SK-N-SH (cell line): ENCODE measurements at regions not wholly inside any gene's neighbourhood (a gene's known extent, or its start where the extent isn't known, plus 50 kb on each side); places are given as distances from the start of the nearest gene placed in this dataset.

Experiments
- CTCF ChIA-PET: fragments of 300-600, 350-600 bp; formaldehyde crosslinking; extraction: SDS; loops from one replicate; lab custom pipeline; 2021; lab: Yijun Ruan, JAX
- POLR2A ChIA-PET: fragments of 350-600 bp; sonication (Branson Sonifier 250); formaldehyde crosslinking; extraction: SDS; loops from one replicate; lab custom pipeline; 2020; ENCODE audit warnings: antibody characterized with exemption, inconsistent platforms; lab: Yijun Ruan, JAX
- DNase-seq: peaks from one replicate; pipeline ENCODE4 v3.0.0; 2012
- H2AFZ ChIP-seq: fragments of 200-600 bp; sonication (generic); 2 replicates; pipeline ENCODE4 v1.8.1; 2016; ENCODE audit warnings: antibody characterized with exemption, mild to moderate bottlenecking, low read depth
- H3F3A ChIP-seq: fragments of 200-600 bp; sonication (generic); replicated peaks from 2 replicates; pipeline ENCODE3; 2016; ENCODE audit warnings: antibody characterized with exemption, mild to moderate bottlenecking; ENCODE audit not compliant: insufficient read depth
- H3K27ac ChIP-seq, 2 experiments: fragments of 200-500 bp in 1 of 2; fragments of 200-600 bp in 1 of 2; sonication (Bioruptor generic) in 1 of 2; sonication (generic), shearing (Covaris generic) in 1 of 2; 2 replicates each; pipeline versions ENCODE4 v1.5.1 to v1.6.1; 2014 to 2016; ENCODE audit warnings: low read depth in 2 of 2, inconsistent platforms in 1 of 2, low read length in 1 of 2, mild to moderate bottlenecking in 1 of 2, mixed read lengths in 1 of 2
- H3K27me3 ChIP-seq: fragments of 200-600 bp; sonication (generic), shearing (Covaris generic); 2 replicates; pipeline ENCODE4 v1.6.1; 2016; ENCODE audit warnings: mixed run types; ENCODE audit not compliant: insufficient read depth
- H3K36me3 ChIP-seq, 2 experiments: fragments of 200-500 bp in 1 of 2; fragments of 200-600 bp in 1 of 2; sonication (Bioruptor generic) in 1 of 2; sonication (generic) in 1 of 2; replicated peaks in 1 of 2; 2 replicates each; pipeline versions ENCODE3 to v1.5.1; 2014 to 2016; ENCODE audit warnings: low read length in 1 of 2, mild to moderate bottlenecking in 1 of 2; ENCODE audit not compliant: insufficient read depth in 2 of 2, control insufficient read depth in 1 of 2
- H3K4me1 ChIP-seq, 2 experiments: fragments of 200-500 bp in 1 of 2; fragments of 200-600 bp in 1 of 2; sonication (Bioruptor generic) in 1 of 2; sonication (generic), shearing (Covaris generic) in 1 of 2; 2 replicates each; pipeline versions ENCODE4 v1.5.1 to v1.6.1; 2014 to 2016; ENCODE audit warnings: low read depth in 1 of 2, low read length in 1 of 2, mixed run types in 1 of 2; ENCODE audit not compliant: insufficient read depth in 2 of 2, control insufficient read depth in 1 of 2
- H3K4me2 ChIP-seq: fragments of 200-600 bp; sonication (generic), shearing (Covaris generic); 2 replicates; pipeline ENCODE4 v1.6.1; 2017; ENCODE audit warnings: mixed run types
- H3K4me3 ChIP-seq, 2 experiments: fragments of 200-500 bp in 1 of 2; fragments of 200-600 bp in 1 of 2; sonication (Bioruptor generic) in 1 of 2; sonication (generic), shearing (Covaris generic) in 1 of 2; 2 replicates each; pipeline versions ENCODE4 v1.5.1 to v1.8.1; 2014 to 2016; ENCODE audit warnings: low read depth in 2 of 2, inconsistent platforms in 1 of 2, low read length in 1 of 2, mild to moderate bottlenecking in 1 of 2, mixed read lengths in 1 of 2, moderate library complexity in 1 of 2
- H3K79me2 ChIP-seq: fragments of 200-600 bp; sonication (generic); 2 replicates; pipeline ENCODE4 v1.8.1; 2017; ENCODE audit warnings: mild to moderate bottlenecking; ENCODE audit not compliant: insufficient read depth
- H3K9ac ChIP-seq: fragments of 200-600 bp; sonication (generic); 2 replicates; pipeline ENCODE4 v1.6.1; 2017; ENCODE audit warnings: mixed run types
- H3K9me2 ChIP-seq: fragments of 200-600 bp; sonication (generic); 2 replicates; pipeline ENCODE4 v1.6.1; 2017; ENCODE audit warnings: mixed run types
- H3K9me3 ChIP-seq: fragments of 200-600 bp; sonication (generic); 2 replicates; pipeline ENCODE4 v1.6.1; 2017; ENCODE audit warnings: mixed run types, mild to moderate bottlenecking, moderate library complexity
- H4K20me1 ChIP-seq: fragments of 200-600 bp; sonication (generic); 2 replicates; pipeline ENCODE4 v1.6.1; 2017; ENCODE audit warnings: mild to moderate bottlenecking, mixed run types; ENCODE audit not compliant: insufficient read depth
- CHD2 ChIP-seq: fragments of 150-350 bp; IDR thresholded peaks from 2 replicates; pipeline ENCODE4 v1.6.1; 2018; ENCODE audit warnings: low read length; ENCODE audit not compliant: partially characterized antibody
- ELF1 ChIP-seq: IDR thresholded peaks from 2 replicates; pipeline ENCODE4 v1.4.0; 2012
- EP300 ChIP-seq, 2 experiments: IDR thresholded peaks; 2 replicates each; pipeline versions ENCODE4 v1.4.0 to v1.6.1; 2012; ENCODE audit warnings: borderline replicate concordance in 1 of 2, low read depth in 1 of 2, low read length in 1 of 2
- EZH2phosphoT487 ChIP-seq: fragments of 200-600 bp; sonication (generic); IDR thresholded peaks from 2 replicates; pipeline ENCODE4 v1.6.1; 2017; ENCODE audit warnings: low read depth, mixed run types, mild to moderate bottlenecking, antibody characterized with exemption, moderate library complexity, borderline replicate concordance
- FOSL2 ChIP-seq: IDR thresholded peaks from 2 replicates; pipeline ENCODE4 v1.4.0; 2012; ENCODE audit warnings: low read depth, mild to moderate bottlenecking, moderate library complexity, borderline replicate concordance
- FOXJ3 ChIP-seq: sonication (generic); formaldehyde crosslinking; IDR thresholded peaks from 2 replicates; pipeline ENCODE4 v1.5.1; 2020; ENCODE audit warnings: mild to moderate bottlenecking, missing genetic modification reagents
- GATA2 ChIP-seq: sonication (generic); formaldehyde crosslinking; IDR thresholded peaks from 2 replicates; pipeline ENCODE4 v1.5.0; 2020; ENCODE audit warnings: mild to moderate bottlenecking, missing genetic modification reagents
- MXI1 ChIP-seq: IDR thresholded peaks from 2 replicates; pipeline ENCODE4 v1.6.1; 2012; ENCODE audit warnings: mild to moderate bottlenecking, low read depth, low read length, improper control_type of control experiment
- NFIC ChIP-seq: IDR thresholded peaks from 2 replicates; pipeline ENCODE4 v1.4.0; 2012; ENCODE audit warnings: borderline replicate concordance
- POLR2AphosphoS5 ChIP-seq: IDR thresholded peaks from 2 replicates; pipeline ENCODE4 v1.6.1; 2012; ENCODE audit warnings: low read depth, low read length
- RCOR1 ChIP-seq: fragments of 150-350 bp; IDR thresholded peaks from 2 replicates; pipeline ENCODE4 v1.6.1; 2017; ENCODE audit warnings: antibody characterized with exemption, low read length
- RFX5 ChIP-seq: IDR thresholded peaks from 2 replicates; pipeline ENCODE4 v1.6.1; 2012; ENCODE audit warnings: mild to moderate bottlenecking, improper control_type of control experiment, low read length
- SIN3A ChIP-seq: IDR thresholded peaks from 2 replicates; pipeline ENCODE4 v1.6.1; 2012; ENCODE audit warnings: low read depth, mild to moderate bottlenecking, low read length, moderate library complexity, borderline replicate concordance
- TCF12 ChIP-seq: IDR thresholded peaks from 2 replicates; pipeline ENCODE4 v1.4.0; 2012
- YY1 ChIP-seq: IDR thresholded peaks from 2 replicates; pipeline ENCODE4 v1.4.0; 2012; ENCODE audit warnings: low read depth, mild to moderate bottlenecking
- WGBS: methylation state at CpG from one replicate; pipeline ENCODE4 v1.1.6; 2017; ENCODE audit warnings: low lambda C conversion rate; 5-methylcytosine and 5-hydroxymethylcytosine counted together
- TF ChIP-seq, protein P1 (sequence below): IDR thresholded peaks from 2 replicates; pipeline ENCODE4 v1.4.0; 2012; ENCODE audit warnings: low read depth, borderline replicate concordance
- TF ChIP-seq, protein P2 (sequence below): IDR thresholded peaks from 2 replicates; pipeline ENCODE4 v1.4.0; 2012; ENCODE audit warnings: low read depth, borderline replicate concordance
- TF ChIP-seq, protein P3 (sequence below): IDR thresholded peaks from 2 replicates; pipeline ENCODE4 v1.6.1; 2012; ENCODE audit warnings: mild to moderate bottlenecking, low read depth, low read length, moderate library complexity
- TF ChIP-seq, protein P4 (sequence below): IDR thresholded peaks from 2 replicates; pipeline ENCODE4 v1.4.0; 2012; ENCODE audit warnings: low read depth
- TF ChIP-seq, protein P5 (sequence below): fragments of 150-350 bp; IDR thresholded peaks from 2 replicates; pipeline ENCODE4 v1.6.1; 2016; ENCODE audit warnings: mild to moderate bottlenecking, low read depth, low read length

DNA sequence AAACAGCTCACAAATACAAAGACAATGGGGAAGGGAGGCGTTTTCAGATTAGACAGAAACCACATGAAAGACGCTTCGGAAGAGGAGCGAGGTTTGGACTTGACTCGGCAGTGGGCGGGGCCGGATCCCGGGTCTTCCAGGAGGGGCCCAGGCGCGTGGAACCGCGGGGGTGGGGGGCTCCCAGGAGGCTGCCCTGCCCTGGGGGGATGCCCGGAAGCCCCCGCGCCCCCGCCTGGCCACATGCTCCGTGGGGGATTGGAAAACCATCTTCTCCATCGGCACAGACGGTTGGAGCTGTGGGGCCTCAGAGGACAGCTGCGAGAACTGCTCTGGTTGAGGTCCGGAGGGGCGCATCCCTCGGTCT, 186.0 kb upstream of the SHH start:
- TF ChIP-seq RFX5 (no peak), FOXJ3 (CRISPR knock-in tag) (no peak), SIN3A (no peak), ELF1 (no peak), EZH2phosphoT487 (no peak), FOSL2 (no peak), CHD2 (no peak), NFIC (no peak), MXI1 (no peak), YY1 (no peak), RCOR1 (no peak), EP300 (IDR thresholded peaks at IDR 0.05; ENCODE audit: borderline replicate concordance in 1 of 2, low read depth in 1 of 2, low read length in 1 of 2) (no peak), TCF12 (no peak), POLR2AphosphoS5 (no peak), GATA2 (CRISPR knock-in tag) (no peak)
- TF ChIP-seq, protein P1, sequence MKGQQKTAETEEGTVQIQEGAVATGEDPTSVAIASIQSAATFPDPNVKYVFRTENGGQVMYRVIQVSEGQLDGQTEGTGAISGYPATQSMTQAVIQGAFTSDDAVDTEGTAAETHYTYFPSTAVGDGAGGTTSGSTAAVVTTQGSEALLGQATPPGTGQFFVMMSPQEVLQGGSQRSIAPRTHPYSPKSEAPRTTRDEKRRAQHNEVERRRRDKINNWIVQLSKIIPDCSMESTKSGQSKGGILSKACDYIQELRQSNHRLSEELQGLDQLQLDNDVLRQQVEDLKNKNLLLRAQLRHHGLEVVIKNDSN, result no peak
- TF ChIP-seq, protein P2, sequence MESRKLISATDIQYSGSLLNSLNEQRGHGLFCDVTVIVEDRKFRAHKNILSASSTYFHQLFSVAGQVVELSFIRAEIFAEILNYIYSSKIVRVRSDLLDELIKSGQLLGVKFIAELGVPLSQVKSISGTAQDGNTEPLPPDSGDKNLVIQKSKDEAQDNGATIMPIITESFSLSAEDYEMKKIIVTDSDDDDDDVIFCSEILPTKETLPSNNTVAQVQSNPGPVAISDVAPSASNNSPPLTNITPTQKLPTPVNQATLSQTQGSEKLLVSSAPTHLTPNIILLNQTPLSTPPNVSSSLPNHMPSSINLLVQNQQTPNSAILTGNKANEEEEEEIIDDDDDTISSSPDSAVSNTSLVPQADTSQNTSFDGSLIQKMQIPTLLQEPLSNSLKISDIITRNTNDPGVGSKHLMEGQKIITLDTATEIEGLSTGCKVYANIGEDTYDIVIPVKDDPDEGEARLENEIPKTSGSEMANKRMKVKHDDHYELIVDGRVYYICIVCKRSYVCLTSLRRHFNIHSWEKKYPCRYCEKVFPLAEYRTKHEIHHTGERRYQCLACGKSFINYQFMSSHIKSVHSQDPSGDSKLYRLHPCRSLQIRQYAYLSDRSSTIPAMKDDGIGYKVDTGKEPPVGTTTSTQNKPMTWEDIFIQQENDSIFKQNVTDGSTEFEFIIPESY, result no peak
- TF ChIP-seq, protein P3, sequence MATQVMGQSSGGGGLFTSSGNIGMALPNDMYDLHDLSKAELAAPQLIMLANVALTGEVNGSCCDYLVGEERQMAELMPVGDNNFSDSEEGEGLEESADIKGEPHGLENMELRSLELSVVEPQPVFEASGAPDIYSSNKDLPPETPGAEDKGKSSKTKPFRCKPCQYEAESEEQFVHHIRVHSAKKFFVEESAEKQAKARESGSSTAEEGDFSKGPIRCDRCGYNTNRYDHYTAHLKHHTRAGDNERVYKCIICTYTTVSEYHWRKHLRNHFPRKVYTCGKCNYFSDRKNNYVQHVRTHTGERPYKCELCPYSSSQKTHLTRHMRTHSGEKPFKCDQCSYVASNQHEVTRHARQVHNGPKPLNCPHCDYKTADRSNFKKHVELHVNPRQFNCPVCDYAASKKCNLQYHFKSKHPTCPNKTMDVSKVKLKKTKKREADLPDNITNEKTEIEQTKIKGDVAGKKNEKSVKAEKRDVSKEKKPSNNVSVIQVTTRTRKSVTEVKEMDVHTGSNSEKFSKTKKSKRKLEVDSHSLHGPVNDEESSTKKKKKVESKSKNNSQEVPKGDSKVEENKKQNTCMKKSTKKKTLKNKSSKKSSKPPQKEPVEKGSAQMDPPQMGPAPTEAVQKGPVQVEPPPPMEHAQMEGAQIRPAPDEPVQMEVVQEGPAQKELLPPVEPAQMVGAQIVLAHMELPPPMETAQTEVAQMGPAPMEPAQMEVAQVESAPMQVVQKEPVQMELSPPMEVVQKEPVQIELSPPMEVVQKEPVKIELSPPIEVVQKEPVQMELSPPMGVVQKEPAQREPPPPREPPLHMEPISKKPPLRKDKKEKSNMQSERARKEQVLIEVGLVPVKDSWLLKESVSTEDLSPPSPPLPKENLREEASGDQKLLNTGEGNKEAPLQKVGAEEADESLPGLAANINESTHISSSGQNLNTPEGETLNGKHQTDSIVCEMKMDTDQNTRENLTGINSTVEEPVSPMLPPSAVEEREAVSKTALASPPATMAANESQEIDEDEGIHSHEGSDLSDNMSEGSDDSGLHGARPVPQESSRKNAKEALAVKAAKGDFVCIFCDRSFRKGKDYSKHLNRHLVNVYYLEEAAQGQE, result no peak
- TF ChIP-seq, protein P4, sequence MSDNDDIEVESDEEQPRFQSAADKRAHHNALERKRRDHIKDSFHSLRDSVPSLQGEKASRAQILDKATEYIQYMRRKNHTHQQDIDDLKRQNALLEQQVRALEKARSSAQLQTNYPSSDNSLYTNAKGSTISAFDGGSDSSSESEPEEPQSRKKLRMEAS, result no peak
- TF ChIP-seq, protein P5, sequence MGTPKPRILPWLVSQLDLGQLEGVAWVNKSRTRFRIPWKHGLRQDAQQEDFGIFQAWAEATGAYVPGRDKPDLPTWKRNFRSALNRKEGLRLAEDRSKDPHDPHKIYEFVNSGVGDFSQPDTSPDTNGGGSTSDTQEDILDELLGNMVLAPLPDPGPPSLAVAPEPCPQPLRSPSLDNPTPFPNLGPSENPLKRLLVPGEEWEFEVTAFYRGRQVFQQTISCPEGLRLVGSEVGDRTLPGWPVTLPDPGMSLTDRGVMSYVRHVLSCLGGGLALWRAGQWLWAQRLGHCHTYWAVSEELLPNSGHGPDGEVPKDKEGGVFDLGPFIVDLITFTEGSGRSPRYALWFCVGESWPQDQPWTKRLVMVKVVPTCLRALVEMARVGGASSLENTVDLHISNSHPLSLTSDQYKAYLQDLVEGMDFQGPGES, result no peak
- no peak overlapping the region for H3K4me2 ChIP-seq
- no peaks in the 10 kb centered on the region for H4K20me1 ChIP-seq
- H3K79me2 ChIP-seq, result no peaks in the 10 kb centered on the region
- no peak overlapping the region for H3K27ac ChIP-seq
- no peaks in the 10 kb centered on the region for H3K36me3 ChIP-seq
- H3K4me3 ChIP-seq, result no peak overlapping the region
- H3K9me2 ChIP-seq, result no peaks in the 10 kb centered on the region
- no peak overlapping the region for H2AFZ ChIP-seq
- H3F3A ChIP-seq, result no peaks in the 10 kb centered on the region
- DNase-seq, result no peak
- CTCF ChIA-PET, result interaction anchor here (1.0 kb wide), 1 partner anchor 8 kb away, joined by 3 read pairs; no protein-coding TSS in a partner anchor
- WGBS, result 11% methylated on average over 17 of the region's 23 CpGs
- POLR2A ChIA-PET, result no interaction called here
- H3K9me3 ChIP-seq, result no peaks in the 10 kb centered on the region
- H3K27me3 ChIP-seq, result peaks cover 99% of the 10 kb centered on the region
- H3K4me1 ChIP-seq, result no peaks in the 10 kb centered on the region
- no peak overlapping the region for H3K9ac ChIP-seq
